ENCODE measurements at regions not wholly inside any gene's neighbourhood (a gene's known extent, or its start where the extent isn't known, plus 50 kb on each side); places are given as distances from the start of the nearest gene placed in this dataset.

GRCh38 chr1:213492161-213493041 lies 441.4 kb downstream of the RPS6KC1 start:
- no peak for TF ChIP-seq FOXM1 (IDR thresholded peaks at IDR 0.05; ENCODE audit: borderline replicate concordance)
- TF ChIP-seq CTBP1 (IDR thresholded peaks at IDR 0.05; ENCODE audit: borderline replicate concordance) = no peak
- TF ChIP-seq TARDBP (IDR thresholded peaks at IDR 0.05) = no peak
- no peak for TF ChIP-seq SUZ12 (IDR thresholded peaks at IDR 0.05)
- no peak for TF ChIP-seq PKNOX1 (IDR thresholded peaks at IDR 0.05)
- TF ChIP-seq BHLHE40 (IDR thresholded peaks at IDR 0.05; ENCODE audit: borderline replicate concordance) = no peak
- TF ChIP-seq ARNT (IDR thresholded peaks at IDR 0.05) = no peak
- no peak for TF ChIP-seq FOXA1 (IDR thresholded peaks at IDR 0.05)
- TF ChIP-seq LEF1 (IDR thresholded peaks at IDR 0.05; ENCODE audit: borderline replicate concordance) = no peak
